ENCODE measurements at regions not wholly inside any gene's neighbourhood (a gene's known extent, or its start where the extent isn't known, plus 50 kb on each side); places are given as distances from the start of the nearest gene placed in this dataset.

- H3F3A ChIP-seq (ENCODE audit: insufficient read depth): no peaks in the 10 kb centered on the region
- no peak overlapping the region for H3K4me3 ChIP-seq
- no peaks in the 10 kb centered on the region for H3K36me3 ChIP-seq (ENCODE audit: low read depth)
- no peaks in the 10 kb centered on the region for H3K9me2 ChIP-seq (ENCODE audit: insufficient read depth)
- in situ Hi-C loops (cut with MboI): no loop called here
- no peaks in the 10 kb centered on the region for H4K20me1 ChIP-seq (ENCODE audit: insufficient read depth)
- no peak overlapping the region for H3K4me2 ChIP-seq (ENCODE audit: unreplicated experiment)
- WGBS, 2 experiments (ENCODE audit: low coverage in 1 of 2, low lambda C conversion rate in 2 of 2, missing lambda C conversion rate in 2 of 2): 19 to 22% methylated on average over 4 of the region's 4 CpGs
- H3K9ac ChIP-seq: no peak overlapping the region
- no peaks in the 10 kb centered on the region for H3K79me2 ChIP-seq (ENCODE audit: insufficient read depth)
- H3K9me3 ChIP-seq (ENCODE audit: low read depth): no peaks in the 10 kb centered on the region
- H3K27me3 ChIP-seq (replicated peaks; ENCODE audit: insufficient read depth): no peaks in the 10 kb centered on the region
- H2AFZ ChIP-seq: no peak overlapping the region
- H3K27ac ChIP-seq: no peak overlapping the region
- no peak for TF ChIP-seq EZH2phosphoT487 (IDR thresholded peaks at IDR 0.05; ENCODE audit: insufficient read depth, low read depth)
- TF ChIP-seq EZH2 (IDR thresholded peaks at IDR 0.05; ENCODE audit: insufficient read depth, poor library complexity, severe bottlenecking): no peak
- no peaks in the 10 kb centered on the region for H3K4me1 ChIP-seq (ENCODE audit: insufficient read depth)
- DNase-seq: no peak
Measured at GRCh38 chr4:133465022-133465421, 315.9 kb downstream of the PCDH10 start.

- no peak overlapping the region for H3K27ac ChIP-seq
- H3K36me3 ChIP-seq (ENCODE audit: low read depth): no peaks in the 10 kb centered on the region
- 55 to 60% methylated on average over 4 of the region's 4 CpGs for WGBS, 2 experiments (ENCODE audit: low coverage in 1 of 2, low lambda C conversion rate in 2 of 2, missing lambda C conversion rate in 2 of 2)
Measured at GRCh38 chr4:133464311-133464710, 315.2 kb downstream of the PCDH10 start.

DNA sequence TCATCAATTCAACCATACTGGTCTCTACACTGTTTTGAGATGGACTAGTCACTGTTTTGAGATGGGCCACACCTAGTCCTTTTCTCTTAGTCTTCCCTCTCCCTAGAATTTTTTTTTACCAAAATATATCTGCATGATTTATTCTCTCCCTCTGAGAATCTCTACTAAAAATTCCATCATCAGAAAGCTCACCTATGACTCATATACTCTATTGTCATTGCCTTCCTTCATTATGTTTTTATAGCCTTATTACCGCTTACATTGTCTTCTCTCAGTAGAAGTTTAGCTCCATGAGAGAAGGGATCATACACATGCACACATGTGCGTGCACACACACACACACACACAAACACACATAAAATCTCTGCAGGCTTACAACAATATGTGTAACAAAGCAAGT lies 303.6 kb downstream of the PCDH10 start:
- TF ChIP-seq EZH2phosphoT487 (IDR thresholded peaks at IDR 0.05; ENCODE audit: insufficient read depth, low read depth) (no peak), EZH2 (IDR thresholded peaks at IDR 0.05; ENCODE audit: insufficient read depth, poor library complexity, severe bottlenecking) (no peak)
- no peaks in the 10 kb centered on the region for H3K4me1 ChIP-seq (ENCODE audit: insufficient read depth)
- H4K20me1 ChIP-seq (ENCODE audit: insufficient read depth): no peaks in the 10 kb centered on the region
- no peak overlapping the region for H3K4me3 ChIP-seq
- no peaks in the 10 kb centered on the region for H3K36me3 ChIP-seq (ENCODE audit: low read depth)
- H2AFZ ChIP-seq: no peak overlapping the region
- no peak for DNase-seq
- H3K27ac ChIP-seq: no peak overlapping the region
- in situ Hi-C loops (cut with MboI): no loop called here
- H3K79me2 ChIP-seq (ENCODE audit: insufficient read depth): no peaks in the 10 kb centered on the region
- H3K9ac ChIP-seq: no peak overlapping the region
- H3K9me3 ChIP-seq (ENCODE audit: low read depth): no peaks in the 10 kb centered on the region
- no peak overlapping the region for H3K4me2 ChIP-seq (ENCODE audit: unreplicated experiment)
- H3K9me2 ChIP-seq (ENCODE audit: insufficient read depth): no peaks in the 10 kb centered on the region
- H3K27me3 ChIP-seq (replicated peaks; ENCODE audit: insufficient read depth): no peaks in the 10 kb centered on the region
- H3F3A ChIP-seq (ENCODE audit: insufficient read depth): no peaks in the 10 kb centered on the region
- 29 to 38% methylated on average over 2 of the region's 2 CpGs for WGBS, 2 experiments (ENCODE audit: low coverage in 1 of 2, low lambda C conversion rate in 2 of 2, missing lambda C conversion rate in 2 of 2)

More at GRCh38 chr4:133464311-133464710, 315.2 kb downstream of the PCDH10 start:
- Histone ChIP-seq H4K20me1 (ENCODE audit: insufficient read depth) (no peaks in the 10 kb centered on the region), H3F3A (ENCODE audit: insufficient read depth) (no peaks in the 10 kb centered on the region), H3K9me2 (ENCODE audit: insufficient read depth) (no peaks in the 10 kb centered on the region), H2AFZ (no peak overlapping the region), H3K79me2 (ENCODE audit: insufficient read depth) (no peaks in the 10 kb centered on the region), H3K4me3 (no peak overlapping the region), H3K9me3 (ENCODE audit: low read depth) (no peaks in the 10 kb centered on the region), H3K27me3 (replicated peaks; ENCODE audit: insufficient read depth) (no peaks in the 10 kb centered on the region), H3K9ac (no peak overlapping the region), H3K4me2 (ENCODE audit: unreplicated experiment) (no peak overlapping the region), H3K4me1 (ENCODE audit: insufficient read depth) (no peaks in the 10 kb centered on the region)
- no peak for TF ChIP-seq EZH2 (IDR thresholded peaks at IDR 0.05; ENCODE audit: insufficient read depth, poor library complexity, severe bottlenecking)
- TF ChIP-seq EZH2phosphoT487 (IDR thresholded peaks at IDR 0.05; ENCODE audit: insufficient read depth, low read depth): no peak
- in situ Hi-C loops (cut with MboI): no loop called here
- no peak for DNase-seq

DNA sequence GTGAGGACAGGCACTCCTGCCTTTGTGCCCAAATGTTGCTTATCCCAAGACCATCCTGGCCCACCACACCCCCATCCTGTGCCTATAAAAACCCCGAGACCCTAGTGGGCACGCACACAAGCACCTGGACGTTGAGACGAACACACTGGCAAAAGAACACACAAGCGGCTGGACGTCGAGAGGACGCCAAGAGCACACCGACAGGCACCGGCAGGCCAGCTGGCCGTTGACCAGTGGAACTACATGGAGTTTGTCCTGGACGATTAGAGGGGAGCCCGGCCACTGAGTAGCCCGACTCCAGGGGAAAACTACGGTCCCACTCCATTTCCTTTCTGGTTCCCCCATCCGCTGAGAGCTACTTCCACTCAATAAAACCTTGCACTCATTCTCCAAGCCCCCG lies 301.7 kb downstream of the PCDH10 start:
- H3K79me2 ChIP-seq (ENCODE audit: insufficient read depth): no peaks in the 10 kb centered on the region
- no peaks in the 10 kb centered on the region for H3K9me2 ChIP-seq (ENCODE audit: insufficient read depth)
- WGBS, 2 experiments (ENCODE audit: low coverage in 1 of 2, low lambda C conversion rate in 2 of 2, missing lambda C conversion rate in 2 of 2): 44 to 48% methylated on average over 17 of the region's 17 CpGs
- H3K27me3 ChIP-seq (replicated peaks; ENCODE audit: insufficient read depth): no peaks in the 10 kb centered on the region
- H2AFZ ChIP-seq: no peak overlapping the region
- no peak overlapping the region for H3K9ac ChIP-seq
- in situ Hi-C loops (cut with MboI): no loop called here
- H4K20me1 ChIP-seq (ENCODE audit: insufficient read depth): no peaks in the 10 kb centered on the region
- no peaks in the 10 kb centered on the region for H3K9me3 ChIP-seq (ENCODE audit: low read depth)
- H3K4me3 ChIP-seq: no peak overlapping the region
- H3K4me2 ChIP-seq (ENCODE audit: unreplicated experiment): no peak overlapping the region
- no peaks in the 10 kb centered on the region for H3K36me3 ChIP-seq (ENCODE audit: low read depth)
- TF ChIP-seq EZH2phosphoT487 (IDR thresholded peaks at IDR 0.05; ENCODE audit: insufficient read depth, low read depth) (no peak), EZH2 (IDR thresholded peaks at IDR 0.05; ENCODE audit: insufficient read depth, poor library complexity, severe bottlenecking) (no peak)
- H3K27ac ChIP-seq: no peak overlapping the region
- no peaks in the 10 kb centered on the region for H3F3A ChIP-seq (ENCODE audit: insufficient read depth)
- H3K4me1 ChIP-seq (ENCODE audit: insufficient read depth): no peaks in the 10 kb centered on the region
- no peak for DNase-seq

DNA sequence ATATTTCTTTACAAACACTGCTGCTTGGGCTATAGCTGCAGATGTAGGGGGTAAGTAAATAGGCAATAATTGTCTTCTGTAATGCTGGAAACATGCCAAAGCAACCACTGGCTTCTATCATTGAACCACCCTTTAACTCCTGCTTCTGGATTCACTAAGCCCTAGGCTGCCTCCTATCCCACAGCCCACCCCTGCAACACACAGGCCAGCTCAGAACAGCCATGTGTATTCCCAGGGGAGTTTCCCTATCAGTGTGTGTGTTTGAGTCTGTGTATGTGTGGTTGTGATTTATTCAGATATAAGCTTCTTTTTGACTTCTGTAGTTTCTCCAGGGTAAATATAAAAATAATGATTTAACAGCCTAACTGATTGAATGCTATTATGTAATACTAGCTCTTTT lies 291.3 kb downstream of the PCDH10 start:
- Histone ChIP-seq H3F3A (ENCODE audit: insufficient read depth) (no peaks in the 10 kb centered on the region), H2AFZ (no peak overlapping the region), H3K4me1 (ENCODE audit: insufficient read depth) (no peaks in the 10 kb centered on the region), H3K9me2 (ENCODE audit: insufficient read depth) (no peaks in the 10 kb centered on the region), H3K79me2 (ENCODE audit: insufficient read depth) (no peaks in the 10 kb centered on the region), H3K9me3 (ENCODE audit: low read depth) (no peaks in the 10 kb centered on the region), H3K4me2 (ENCODE audit: unreplicated experiment) (no peak overlapping the region), H3K4me3 (no peak overlapping the region), H3K27ac (no peak overlapping the region), H3K9ac (no peak overlapping the region), H4K20me1 (ENCODE audit: insufficient read depth) (no peaks in the 10 kb centered on the region), H3K36me3 (ENCODE audit: low read depth) (no peaks in the 10 kb centered on the region), H3K27me3 (replicated peaks; ENCODE audit: insufficient read depth) (no peaks in the 10 kb centered on the region)
- TF ChIP-seq EZH2 (IDR thresholded peaks at IDR 0.05; ENCODE audit: insufficient read depth, poor library complexity, severe bottlenecking): no peak
- TF ChIP-seq EZH2phosphoT487 (IDR thresholded peaks at IDR 0.05; ENCODE audit: insufficient read depth, low read depth): no peak
- DNase-seq: no peak
- in situ Hi-C loops (cut with MboI): no loop called here

All from GM23248 (cell line).